Hindlimb muscle (tissue), 1 donor: ENCODE measurements at regions not wholly inside any gene's neighbourhood (a gene's known extent, or its start where the extent isn't known, plus 50 kb on each side); places are given as distances from the start of the nearest gene placed in this dataset.
"Not testable (repeated sequence)": the region's sequence is repeated elsewhere in the genome, so short reads cannot be mapped to it uniquely, and the experiment has no call there.

ENCODE experiments used
- DNase-seq: peaks from one replicate; pipeline ENCODE4 v3.0.0-alpha.2; 2013

- DNase-seq, result no peak
Observed at GRCh38 chr11:23769214-23769613, 727.6 kb upstream of the LUZP2 start.

GRCh38 chr11:23772081-23772480, 724.8 kb upstream of the LUZP2 start:
- no peak for DNase-seq

- DNase-seq, result no peak
Observed at GRCh38 chr11:23778971-23779370, 717.9 kb upstream of the LUZP2 start.

GRCh38 chr11:23780231-23780630, 716.6 kb upstream of the LUZP2 start:
- no peak for DNase-seq

- no peak for DNase-seq
Observed at GRCh38 chr11:23781803-23782560, 714.9 kb upstream of the LUZP2 start.

GRCh38 chr11:23786974-23787373, 709.9 kb upstream of the LUZP2 start:
- not testable (repeated sequence) for DNase-seq

GRCh38 chr11:23789200-23789853, 707.5 kb upstream of the LUZP2 start:
- no peak for DNase-seq

- no peak for DNase-seq
Observed at GRCh38 chr11:23789938-23790371, 706.9 kb upstream of the LUZP2 start.

GRCh38 chr11:23797624-23798419, 699.0 kb upstream of the LUZP2 start:
- DNase-seq, result no peak

GRCh38 chr11:23834306-23834705, 662.5 kb upstream of the LUZP2 start:
- DNase-seq, result not testable (repeated sequence)

- DNase-seq, result no peak
Observed at GRCh38 chr11:23836981-23837380, 659.9 kb upstream of the LUZP2 start.

GRCh38 chr11:23840872-23841271, 656.0 kb upstream of the LUZP2 start:
- no peak for DNase-seq

- no peak for DNase-seq
Observed at GRCh38 chr11:23846902-23847422, 649.9 kb upstream of the LUZP2 start.

GRCh38 chr11:23851216-23851615, 645.6 kb upstream of the LUZP2 start:
- DNase-seq, result no peak

- DNase-seq, result no peak
Observed at GRCh38 chr11:23856654-23857053, 640.2 kb upstream of the LUZP2 start.

GRCh38 chr11:23859087-23859486, 637.8 kb upstream of the LUZP2 start:
- DNase-seq, result no peak

- no peak for DNase-seq
Observed at GRCh38 chr11:23861615-23862014, 635.2 kb upstream of the LUZP2 start.

GRCh38 chr11:23865341-23865975, 631.4 kb upstream of the LUZP2 start:
- DNase-seq, result no peak

- no peak for DNase-seq
Observed at GRCh38 chr11:23866641-23867040, 630.2 kb upstream of the LUZP2 start.

- DNase-seq, result no peak
Observed at GRCh38 chr11:23869671-23870070, 627.2 kb upstream of the LUZP2 start.

- no peak for DNase-seq
Observed at GRCh38 chr11:23873406-23873805, 623.4 kb upstream of the LUZP2 start.

- DNase-seq, result peak; percentile 18
Observed at GRCh38 chr11:23875176-23875850, 621.5 kb upstream of the LUZP2 start.
